ENCODE measurements at regions not wholly inside any gene's neighbourhood (a gene's known extent, or its start where the extent isn't known, plus 50 kb on each side); places are given as distances from the start of the nearest gene placed in this dataset.
"Not testable (repeated sequence)": the region's sequence is repeated elsewhere in the genome, so short reads cannot be mapped to it uniquely, and the experiment has no call there.

DNA sequence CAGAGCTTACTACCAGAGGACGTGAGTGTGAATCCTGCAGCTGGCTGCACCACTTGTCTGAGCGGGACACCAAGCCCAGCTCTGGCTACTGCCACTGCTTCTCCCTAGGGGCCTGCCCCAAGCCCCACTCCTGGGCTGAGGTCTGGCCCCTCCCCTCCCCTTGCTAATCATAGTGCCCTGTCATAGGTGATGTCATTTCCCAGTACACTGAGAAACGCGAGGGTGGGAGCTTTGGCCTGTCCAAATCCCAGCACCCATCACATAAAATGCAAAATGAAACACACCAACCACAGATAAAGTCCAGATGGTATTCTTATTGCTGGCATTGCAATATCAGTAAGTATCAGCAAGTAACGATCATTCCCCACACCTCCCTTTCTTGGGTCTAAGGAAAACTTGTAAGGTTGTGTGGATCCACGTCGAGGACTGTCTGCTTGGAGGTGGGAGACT, 77.7 kb downstream of the TOMM20 start:
- no peak overlapping the region for H2AFZ ChIP-seq (ENCODE audit: low read depth, low read length)
- peak overlapping the region; percentile 0 for H3K9ac ChIP-seq (ENCODE audit: low read length)

DNA sequence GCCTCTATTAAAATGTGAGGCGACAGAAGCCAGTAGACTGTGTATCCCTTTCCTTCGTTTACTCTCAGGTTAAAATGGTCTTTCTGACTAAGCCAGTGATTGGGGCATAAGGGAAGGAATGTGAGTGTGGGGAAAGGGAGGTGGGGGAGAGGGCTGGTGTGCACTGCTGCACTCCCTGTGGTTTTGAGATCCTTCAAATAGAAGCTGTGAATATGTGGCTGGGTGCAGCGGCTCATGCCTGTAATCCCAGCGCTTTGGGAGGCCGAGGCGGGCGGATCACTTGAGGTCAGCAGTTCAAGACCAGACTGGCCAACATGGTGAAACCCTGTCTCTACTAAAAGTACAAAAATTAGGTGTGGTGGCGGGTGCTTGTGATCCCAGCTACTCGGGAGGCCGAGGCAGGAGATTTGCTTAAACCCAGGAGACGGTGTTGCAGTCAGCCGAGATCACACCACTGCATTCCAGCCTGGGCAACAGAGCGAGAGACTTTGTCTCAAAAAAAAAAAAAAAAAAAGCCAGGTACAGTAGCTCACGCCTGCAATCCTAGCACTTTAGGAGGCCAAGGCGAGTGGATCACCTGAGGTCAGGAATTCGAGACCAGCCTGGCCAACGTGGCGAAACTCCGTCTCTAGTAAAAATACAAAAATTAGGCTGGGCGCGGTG, 78.8 kb downstream of the TOMM20 start:
- not testable (repeated sequence) for H3K27me3 Mint-ChIP-seq (ENCODE audit: low read depth, unreplicated experiment); H3K4me3 ChIP-seq (ENCODE audit: insufficient read depth, low read depth, low read length); FAIRE-seq; H3K9ac ChIP-seq (ENCODE audit: low read length); H3K9me3 ChIP-seq (ENCODE audit: insufficient read depth, low read depth, low read length); H3K36me3 Mint-ChIP-seq (ENCODE audit: low read depth, unreplicated experiment); H3K79me2 ChIP-seq (ENCODE audit: insufficient read depth, low read length); H3K36me3 ChIP-seq (ENCODE audit: insufficient read depth, low read length); H4K20me1 ChIP-seq (ENCODE audit: insufficient read depth, low read length); H2AFZ ChIP-seq (ENCODE audit: low read depth, low read length); H3K9me3 Mint-ChIP-seq (ENCODE audit: unreplicated experiment); H3K4me2 ChIP-seq (ENCODE audit: low read length); H3K27me3 ChIP-seq (ENCODE audit: insufficient read depth, low read length)
- peak overlapping the region; percentile 67 for H3K4me3 Mint-ChIP-seq (ENCODE audit: unreplicated experiment)
- H3K27ac Mint-ChIP-seq (ENCODE audit: unreplicated experiment), result peak overlapping the region; percentile 90
- peaks cover 26% of the 10 kb centered on the region for H3K4me1 ChIP-seq (ENCODE audit: insufficient read depth, low read length)
- H3K4me1 Mint-ChIP-seq (ENCODE audit: low read depth, unreplicated experiment), result peaks cover 31% of the 10 kb centered on the region
- H3K27ac ChIP-seq (ENCODE audit: low read depth, low read length), result peak overlapping the region; percentile 29
- DNase-seq (ENCODE audit: low read depth), result peak; percentile 92

More for the DNA sequence above, 77.7 kb downstream of the TOMM20 start:
- Histone ChIP-seq H3K4me3 (ENCODE audit: insufficient read depth, low read depth, low read length) (no peak overlapping the region), H3K27me3 (ENCODE audit: insufficient read depth, low read length) (no peaks in the 10 kb centered on the region), H4K20me1 (ENCODE audit: insufficient read depth, low read length) (no peaks in the 10 kb centered on the region), H3K4me1 (ENCODE audit: insufficient read depth, low read length) (peaks cover 26% of the 10 kb centered on the region), H3K27ac (ENCODE audit: low read depth, low read length) (no peak overlapping the region), H3K36me3 (ENCODE audit: insufficient read depth, low read length) (no peaks in the 10 kb centered on the region), H3K4me2 (ENCODE audit: low read length) (peak overlapping the region; percentile 1), H3K9me3 (ENCODE audit: insufficient read depth, low read depth, low read length) (no peaks in the 10 kb centered on the region), H3K79me2 (ENCODE audit: insufficient read depth, low read length) (no peaks in the 10 kb centered on the region)
- H3K4me1 Mint-ChIP-seq (ENCODE audit: low read depth, unreplicated experiment), result peaks cover 23% of the 10 kb centered on the region
- H3K27me3 Mint-ChIP-seq (ENCODE audit: low read depth, unreplicated experiment), result no peaks in the 10 kb centered on the region
- peak overlapping the region; percentile 59 for H3K27ac Mint-ChIP-seq (ENCODE audit: unreplicated experiment)
- no peaks in the 10 kb centered on the region for H3K36me3 Mint-ChIP-seq (ENCODE audit: low read depth, unreplicated experiment)
- peaks cover 2% of the 10 kb centered on the region for H3K9me3 Mint-ChIP-seq (ENCODE audit: unreplicated experiment)
- DNase-seq (ENCODE audit: low read depth) (peak; percentile 79), FAIRE-seq (no peak)
- no peak for TF ChIP-seq EZH2 (IDR thresholded peaks at IDR 0.05; ENCODE audit: insufficient read depth, low read length)
- TF ChIP-seq, protein P1, sequence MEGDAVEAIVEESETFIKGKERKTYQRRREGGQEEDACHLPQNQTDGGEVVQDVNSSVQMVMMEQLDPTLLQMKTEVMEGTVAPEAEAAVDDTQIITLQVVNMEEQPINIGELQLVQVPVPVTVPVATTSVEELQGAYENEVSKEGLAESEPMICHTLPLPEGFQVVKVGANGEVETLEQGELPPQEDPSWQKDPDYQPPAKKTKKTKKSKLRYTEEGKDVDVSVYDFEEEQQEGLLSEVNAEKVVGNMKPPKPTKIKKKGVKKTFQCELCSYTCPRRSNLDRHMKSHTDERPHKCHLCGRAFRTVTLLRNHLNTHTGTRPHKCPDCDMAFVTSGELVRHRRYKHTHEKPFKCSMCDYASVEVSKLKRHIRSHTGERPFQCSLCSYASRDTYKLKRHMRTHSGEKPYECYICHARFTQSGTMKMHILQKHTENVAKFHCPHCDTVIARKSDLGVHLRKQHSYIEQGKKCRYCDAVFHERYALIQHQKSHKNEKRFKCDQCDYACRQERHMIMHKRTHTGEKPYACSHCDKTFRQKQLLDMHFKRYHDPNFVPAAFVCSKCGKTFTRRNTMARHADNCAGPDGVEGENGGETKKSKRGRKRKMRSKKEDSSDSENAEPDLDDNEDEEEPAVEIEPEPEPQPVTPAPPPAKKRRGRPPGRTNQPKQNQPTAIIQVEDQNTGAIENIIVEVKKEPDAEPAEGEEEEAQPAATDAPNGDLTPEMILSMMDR (IDR thresholded peaks at IDR 0.05; ENCODE audit: insufficient read depth, low read depth, low read length), result no peak
- no peak overlapping the region for H3K4me3 Mint-ChIP-seq (ENCODE audit: unreplicated experiment)

DNA sequence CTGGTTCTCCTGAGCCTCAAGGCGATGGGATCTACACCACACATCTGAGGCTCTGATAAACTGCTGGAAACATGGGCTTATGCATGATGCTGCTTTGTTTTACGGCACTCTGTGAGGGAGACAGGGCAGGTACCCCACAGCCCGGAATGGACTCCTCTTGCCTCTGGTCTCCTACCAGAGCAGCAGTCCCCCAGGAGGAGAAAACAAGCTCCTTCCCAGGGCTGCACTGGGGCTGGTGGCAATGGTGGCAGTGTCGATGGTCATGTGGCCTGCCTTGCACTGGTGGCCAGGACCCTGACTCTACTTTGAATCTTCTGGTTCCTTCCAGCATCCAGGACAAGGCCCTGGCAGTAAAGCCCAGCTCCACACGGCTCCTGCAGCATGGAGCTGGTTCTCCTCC, 79.4 kb downstream of the TOMM20 start:
- Histone ChIP-seq H4K20me1 (ENCODE audit: insufficient read depth, low read length) (no peaks in the 10 kb centered on the region), H3K9me3 (ENCODE audit: insufficient read depth, low read depth, low read length) (no peaks in the 10 kb centered on the region), H3K27ac (ENCODE audit: low read depth, low read length) (peak overlapping the region; percentile 29), H2AFZ (ENCODE audit: low read depth, low read length) (peak overlapping the region; percentile 23), H3K36me3 (ENCODE audit: insufficient read depth, low read length) (no peaks in the 10 kb centered on the region), H3K27me3 (ENCODE audit: insufficient read depth, low read length) (no peaks in the 10 kb centered on the region), H3K4me2 (ENCODE audit: low read length) (no peak overlapping the region), H3K4me1 (ENCODE audit: insufficient read depth, low read length) (peaks cover 26% of the 10 kb centered on the region), H3K9ac (ENCODE audit: low read length) (no peak overlapping the region), H3K79me2 (ENCODE audit: insufficient read depth, low read length) (no peaks in the 10 kb centered on the region), H3K4me3 (ENCODE audit: insufficient read depth, low read depth, low read length) (no peak overlapping the region)
- H3K27me3 Mint-ChIP-seq (ENCODE audit: low read depth, unreplicated experiment), result no peaks in the 10 kb centered on the region
- peak overlapping the region; percentile 90 for H3K27ac Mint-ChIP-seq (ENCODE audit: unreplicated experiment)
- no peaks in the 10 kb centered on the region for H3K36me3 Mint-ChIP-seq (ENCODE audit: low read depth, unreplicated experiment)
- H3K4me3 Mint-ChIP-seq (ENCODE audit: unreplicated experiment), result peak overlapping the region; percentile 34
- H3K4me1 Mint-ChIP-seq (ENCODE audit: low read depth, unreplicated experiment), result peaks cover 35% of the 10 kb centered on the region
- TF ChIP-seq EZH2 (IDR thresholded peaks at IDR 0.05; ENCODE audit: insufficient read depth, low read length), result no peak
- TF ChIP-seq, protein P1 (IDR thresholded peaks at IDR 0.05; ENCODE audit: insufficient read depth, low read depth, low read length), result no peak
- no peak for DNase-seq (ENCODE audit: low read depth)
- H3K9me3 Mint-ChIP-seq (ENCODE audit: unreplicated experiment), result peaks cover under 1% of the 10 kb centered on the region
- no peak for FAIRE-seq

Data from astrocyte (in vitro differentiated cells and primary cell).